ENCODE measurements at regions not wholly inside any gene's neighbourhood (a gene's known extent, or its start where the extent isn't known, plus 50 kb on each side); places are given as distances from the start of the nearest gene placed in this dataset.

GRCh38 chr10:126730856-126731609, 60.5 kb upstream of the C10orf90 start:
- Mint-ChIP-seq H3K4me1 (ENCODE audit: low read depth, unreplicated experiment) (no peaks in the 10 kb centered on the region), H3K4me3 (ENCODE audit: unreplicated experiment) (no peak overlapping the region), H3K27me3 (ENCODE audit: low read depth, unreplicated experiment) (peaks cover 6% of the 10 kb centered on the region), H3K36me3 (ENCODE audit: low read depth, unreplicated experiment) (no peaks in the 10 kb centered on the region), H3K9me3 (ENCODE audit: unreplicated experiment) (peaks cover 4% of the 10 kb centered on the region), H3K27ac (ENCODE audit: unreplicated experiment) (no peak overlapping the region)
- Histone ChIP-seq H3K36me3 (ENCODE audit: insufficient read depth, low read length) (no peaks in the 10 kb centered on the region), H3K4me2 (ENCODE audit: low read length) (no peak overlapping the region), H3K27me3 (ENCODE audit: insufficient read depth, low read length) (peaks cover 13% of the 10 kb centered on the region), H3K27ac (ENCODE audit: low read depth, low read length) (no peak overlapping the region), H4K20me1 (ENCODE audit: insufficient read depth, low read length) (no peaks in the 10 kb centered on the region), H3K9me3 (ENCODE audit: insufficient read depth, low read depth, low read length) (no peaks in the 10 kb centered on the region), H3K4me3 (ENCODE audit: insufficient read depth, low read depth, low read length) (no peak overlapping the region), H3K79me2 (ENCODE audit: insufficient read depth, low read length) (no peaks in the 10 kb centered on the region), H3K9ac (ENCODE audit: low read length) (no peak overlapping the region), H3K4me1 (ENCODE audit: insufficient read depth, low read length) (no peaks in the 10 kb centered on the region), H2AFZ (ENCODE audit: low read depth, low read length) (no peak overlapping the region)
- FAIRE-seq, result no peak
- no peak for DNase-seq (ENCODE audit: low read depth)
- TF ChIP-seq CTCF (IDR thresholded peaks at IDR 0.05; ENCODE audit: insufficient read depth, low read depth, low read length), result no peak
- no peak for TF ChIP-seq EZH2 (IDR thresholded peaks at IDR 0.05; ENCODE audit: insufficient read depth, low read length)

- no peak overlapping the region for H3K27ac ChIP-seq (ENCODE audit: low read depth, low read length)
- no peaks in the 10 kb centered on the region for H3K36me3 Mint-ChIP-seq (ENCODE audit: low read depth, unreplicated experiment)
Observed at GRCh38 chr10:126731610-126731990, 61.1 kb upstream of the C10orf90 start.

More at GRCh38 chr10:126731610-126731990, 61.1 kb upstream of the C10orf90 start:
- Mint-ChIP-seq H3K27ac (ENCODE audit: unreplicated experiment) (no peak overlapping the region), H3K4me3 (ENCODE audit: unreplicated experiment) (no peak overlapping the region), H3K9me3 (ENCODE audit: unreplicated experiment) (peaks cover 4% of the 10 kb centered on the region), H3K27me3 (ENCODE audit: low read depth, unreplicated experiment) (peaks cover 6% of the 10 kb centered on the region), H3K4me1 (ENCODE audit: low read depth, unreplicated experiment) (no peaks in the 10 kb centered on the region)
- Histone ChIP-seq H3K4me1 (ENCODE audit: insufficient read depth, low read length) (no peaks in the 10 kb centered on the region), H3K4me3 (ENCODE audit: insufficient read depth, low read depth, low read length) (no peak overlapping the region), H3K9ac (ENCODE audit: low read length) (no peak overlapping the region), H3K79me2 (ENCODE audit: insufficient read depth, low read length) (no peaks in the 10 kb centered on the region), H3K27me3 (ENCODE audit: insufficient read depth, low read length) (peaks cover 13% of the 10 kb centered on the region), H3K9me3 (ENCODE audit: insufficient read depth, low read depth, low read length) (no peaks in the 10 kb centered on the region), H3K4me2 (ENCODE audit: low read length) (no peak overlapping the region), H2AFZ (ENCODE audit: low read depth, low read length) (no peak overlapping the region), H4K20me1 (ENCODE audit: insufficient read depth, low read length) (no peaks in the 10 kb centered on the region), H3K36me3 (ENCODE audit: insufficient read depth, low read length) (no peaks in the 10 kb centered on the region)
- FAIRE-seq, result no peak
- TF ChIP-seq EZH2 (IDR thresholded peaks at IDR 0.05; ENCODE audit: insufficient read depth, low read length), result no peak
- no peak for TF ChIP-seq CTCF (IDR thresholded peaks at IDR 0.05; ENCODE audit: insufficient read depth, low read depth, low read length)
- DNase-seq (ENCODE audit: low read depth), result no peak
